AG09309 (cell line): ENCODE measurements at regions not wholly inside any gene's neighbourhood (a gene's known extent, or its start where the extent isn't known, plus 50 kb on each side); places are given as distances from the start of the nearest gene placed in this dataset.

Source experiments
- DNase-seq: peaks from one replicate; pipeline ENCODE4 v3.0.0-alpha.2; 2010; ENCODE audit warnings: low read depth
- H3K4me3 ChIP-seq: 2 replicates; pipeline ENCODE4 v1.5.1; 2011; ENCODE audit warnings: mild to moderate bottlenecking, low read depth, low read length, moderate library complexity; ENCODE audit not compliant: control insufficient read depth
- TF ChIP-seq, protein P1 (sequence below): IDR thresholded peaks from 2 replicates; pipeline ENCODE4 v1.5.1; 2011; ENCODE audit warnings: mild to moderate bottlenecking, low read depth, low read length, inconsistent platforms; ENCODE audit not compliant: insufficient read depth, control insufficient read depth; ENCODE audit errors: missing control alignments

DNA sequence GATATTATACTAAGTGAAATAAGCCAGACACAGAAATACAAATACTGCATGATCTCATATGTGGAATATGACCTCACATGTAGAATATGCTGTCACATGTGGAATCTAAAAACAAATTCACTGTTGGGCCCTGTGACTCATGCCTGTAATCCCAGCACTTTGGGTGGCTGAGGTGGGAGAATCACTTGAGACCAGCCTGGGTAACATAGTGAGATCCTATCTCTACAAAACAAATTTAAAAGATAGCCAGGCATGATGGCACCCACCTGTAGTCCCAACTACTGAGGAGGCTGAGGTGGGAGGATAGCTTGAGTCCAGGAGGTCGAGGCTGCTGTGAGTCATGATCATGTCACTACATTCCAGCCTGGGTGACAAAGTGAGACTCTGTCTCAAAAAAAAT is 160.3 kb downstream of the PTEN start:
- H3K4me3 ChIP-seq, result no peak overlapping the region
- no peak for DNase-seq
- TF ChIP-seq, protein P1, sequence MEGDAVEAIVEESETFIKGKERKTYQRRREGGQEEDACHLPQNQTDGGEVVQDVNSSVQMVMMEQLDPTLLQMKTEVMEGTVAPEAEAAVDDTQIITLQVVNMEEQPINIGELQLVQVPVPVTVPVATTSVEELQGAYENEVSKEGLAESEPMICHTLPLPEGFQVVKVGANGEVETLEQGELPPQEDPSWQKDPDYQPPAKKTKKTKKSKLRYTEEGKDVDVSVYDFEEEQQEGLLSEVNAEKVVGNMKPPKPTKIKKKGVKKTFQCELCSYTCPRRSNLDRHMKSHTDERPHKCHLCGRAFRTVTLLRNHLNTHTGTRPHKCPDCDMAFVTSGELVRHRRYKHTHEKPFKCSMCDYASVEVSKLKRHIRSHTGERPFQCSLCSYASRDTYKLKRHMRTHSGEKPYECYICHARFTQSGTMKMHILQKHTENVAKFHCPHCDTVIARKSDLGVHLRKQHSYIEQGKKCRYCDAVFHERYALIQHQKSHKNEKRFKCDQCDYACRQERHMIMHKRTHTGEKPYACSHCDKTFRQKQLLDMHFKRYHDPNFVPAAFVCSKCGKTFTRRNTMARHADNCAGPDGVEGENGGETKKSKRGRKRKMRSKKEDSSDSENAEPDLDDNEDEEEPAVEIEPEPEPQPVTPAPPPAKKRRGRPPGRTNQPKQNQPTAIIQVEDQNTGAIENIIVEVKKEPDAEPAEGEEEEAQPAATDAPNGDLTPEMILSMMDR, result no peak

DNA sequence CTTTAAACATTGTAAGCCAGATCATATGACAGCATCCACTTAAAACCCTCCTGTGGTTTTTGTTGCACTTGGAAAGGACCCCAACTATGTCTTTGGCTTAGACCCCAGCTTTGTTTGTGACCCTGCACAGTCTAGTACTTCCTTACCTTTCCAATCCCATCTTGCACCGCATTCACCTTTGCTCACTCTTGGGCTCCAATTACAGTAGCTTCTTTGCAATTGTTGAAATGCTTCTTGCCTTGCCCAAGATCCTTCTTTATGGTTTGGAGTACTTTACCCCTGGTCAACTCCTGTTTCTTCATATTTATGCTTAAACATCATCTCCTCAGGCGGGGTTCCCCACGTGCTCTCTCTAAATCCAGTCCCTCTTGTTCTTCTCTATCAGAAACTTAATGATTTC is 162.6 kb downstream of the PTEN start:
- TF ChIP-seq, protein P1, result no peak
- H3K4me3 ChIP-seq, result no peak overlapping the region
- no peak for DNase-seq

DNA sequence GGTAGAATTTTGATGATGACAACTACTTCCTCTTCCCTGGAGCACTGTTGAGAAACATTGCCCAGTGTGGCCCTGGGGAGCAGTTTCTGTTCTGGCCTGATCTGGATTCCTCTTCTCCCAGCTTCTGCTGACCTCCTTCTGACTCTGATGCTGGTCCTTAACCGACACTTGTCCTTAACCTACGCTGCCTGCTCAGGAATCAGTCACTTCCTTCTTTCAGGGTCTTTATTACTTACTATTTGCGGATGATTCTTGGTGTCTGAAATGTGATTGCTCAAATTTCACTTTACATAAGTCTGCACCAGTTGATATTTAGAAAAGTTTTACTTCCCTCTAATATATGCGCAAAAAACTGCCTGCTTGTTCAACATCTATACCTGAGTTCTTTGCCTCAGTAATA is 164.1 kb downstream of the PTEN start:
- no peak overlapping the region for H3K4me3 ChIP-seq
- TF ChIP-seq, protein P1, result no peak
- DNase-seq, result no peak

DNA sequence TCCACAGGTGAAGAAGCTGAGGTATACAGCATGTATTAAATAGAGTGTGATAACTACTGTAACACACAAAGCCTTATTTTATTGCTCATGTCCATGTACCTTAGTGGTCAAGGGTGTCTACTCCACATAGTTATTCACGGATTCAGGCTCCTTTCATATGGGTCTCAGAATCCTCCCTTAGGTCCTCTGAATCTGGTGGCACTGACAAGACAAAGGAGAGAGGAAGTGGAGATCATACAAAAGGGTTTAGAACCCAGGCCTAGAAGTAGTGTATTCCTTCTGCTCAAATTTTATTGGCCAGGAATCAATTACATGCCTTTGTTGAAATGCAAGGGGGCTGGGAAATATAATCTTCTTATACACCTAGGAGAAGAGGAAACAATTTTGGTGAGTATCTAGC is 164.6 kb downstream of the PTEN start:
- H3K4me3 ChIP-seq, result no peak overlapping the region
- TF ChIP-seq, protein P1, result no peak
- no peak for DNase-seq

DNA sequence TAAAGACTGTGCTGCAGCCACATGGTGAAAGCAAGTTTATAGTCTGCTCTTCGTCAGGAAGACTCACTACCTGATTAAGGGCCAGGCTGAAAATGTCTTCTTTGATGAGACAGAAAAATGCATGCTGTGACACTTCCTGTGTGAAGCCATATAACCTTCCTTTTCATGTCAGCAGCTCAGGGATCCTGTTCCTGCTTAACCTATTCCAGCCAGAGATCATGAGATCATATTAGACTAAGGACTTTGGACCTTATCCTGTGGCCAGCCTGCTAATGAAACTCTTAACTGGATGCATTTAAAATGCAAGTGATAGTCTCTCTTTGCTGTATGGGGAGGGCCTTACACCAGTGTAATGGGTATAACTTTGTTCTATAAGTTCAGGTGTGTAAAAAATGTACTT is 165.2 kb downstream of the PTEN start:
- DNase-seq, result no peak
- TF ChIP-seq, protein P1, result no peak
- H3K4me3 ChIP-seq, result no peak overlapping the region

DNA sequence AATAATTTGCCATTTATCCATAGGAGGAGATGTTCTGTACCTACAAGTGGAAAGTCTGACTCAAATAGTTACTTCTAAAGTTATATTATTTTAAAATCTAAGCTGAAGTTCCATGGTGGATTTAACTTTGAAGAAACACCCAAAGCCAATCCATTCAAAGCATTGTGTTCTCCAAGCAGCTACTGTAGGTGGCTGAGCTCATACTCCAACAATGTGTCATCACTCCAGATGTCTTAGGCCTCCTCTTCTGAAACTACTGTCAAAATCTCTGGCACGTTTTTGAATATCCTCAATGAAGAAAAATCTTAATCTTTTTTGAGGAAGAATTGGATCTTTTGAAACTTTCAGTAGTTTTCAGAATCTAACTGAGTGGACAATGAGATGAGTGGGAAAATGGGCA is 169.1 kb downstream of the PTEN start:
- TF ChIP-seq, protein P1, result no peak
- no peak for DNase-seq
- no peak overlapping the region for H3K4me3 ChIP-seq

DNA sequence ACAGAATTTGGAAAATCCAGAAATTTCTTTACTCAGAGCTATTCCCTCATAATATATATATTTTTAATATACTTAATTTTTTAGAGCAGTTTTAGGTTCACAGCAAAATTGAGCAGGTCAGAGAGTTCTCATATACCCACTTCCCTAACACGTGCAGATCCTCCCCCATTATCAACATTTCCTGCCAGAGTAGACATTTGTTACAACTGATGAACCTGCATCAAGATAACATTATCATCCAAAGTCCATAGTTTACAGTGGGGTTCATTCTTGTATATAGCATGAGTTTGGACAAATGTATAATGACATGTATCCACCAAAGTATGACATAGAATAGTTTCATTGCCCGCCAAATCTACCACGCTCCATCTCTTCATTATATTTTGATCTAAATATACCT is 170.0 kb downstream of the PTEN start:
- H3K4me3 ChIP-seq, result no peak overlapping the region
- TF ChIP-seq, protein P1, result no peak
- no peak for DNase-seq
